GM19438 (cell line): ENCODE measurements at regions not wholly inside any gene's neighbourhood (a gene's known extent, or its start where the extent isn't known, plus 50 kb on each side); places are given as distances from the start of the nearest gene placed in this dataset.

Source experiments
- ATAC-seq: cut with Tn5 transposase; IDR thresholded peaks from one replicate; pipeline ENCODE4 v1.9.1; 2021; ENCODE audit warnings: low read depth; ENCODE audit not compliant: unreplicated experiment

- no peak for ATAC-seq
These were observed 146.8 kb upstream of the C14orf180 start for GRCh38 chr14:104432611-104433231.

GRCh38 chr14:104433401-104434213 lies 146.0 kb upstream of the C14orf180 start:
- no peak for ATAC-seq

- no peak for ATAC-seq
These were observed 145.1 kb upstream of the C14orf180 start for GRCh38 chr14:104434214-104435076.

GRCh38 chr14:104435147-104436046 lies 144.2 kb upstream of the C14orf180 start:
- no peak for ATAC-seq

DNA sequence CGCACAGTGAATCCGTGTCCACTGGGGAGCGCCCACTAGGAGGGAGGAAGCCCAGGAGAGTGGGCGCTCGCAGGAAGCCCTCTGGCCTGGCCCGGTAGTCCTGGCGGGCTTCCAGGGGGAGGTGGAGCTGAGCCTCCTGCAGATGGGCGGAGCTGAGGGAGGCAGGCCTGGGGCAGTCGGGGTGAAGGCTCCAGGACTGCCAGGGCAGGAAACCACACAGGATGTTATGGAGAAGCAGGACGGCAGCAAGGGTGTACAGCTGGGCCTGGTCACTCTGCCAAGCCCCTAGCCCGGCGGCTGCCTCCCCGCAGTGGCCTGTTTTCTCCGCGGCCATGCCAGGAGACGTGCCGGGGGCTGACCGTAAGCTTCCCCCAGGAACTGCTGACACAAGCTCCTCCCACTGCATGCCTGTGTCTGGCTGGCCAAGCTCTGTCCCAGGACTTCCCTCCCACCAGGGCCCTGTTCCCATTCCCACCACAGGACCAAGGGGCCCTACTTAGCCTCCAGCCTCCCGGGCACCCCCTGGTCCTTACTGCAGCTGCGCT lies 143.4 kb upstream of the C14orf180 start:
- ATAC-seq, result no peak

GRCh38 chr14:104436741-104437701 lies 142.5 kb upstream of the C14orf180 start:
- ATAC-seq, result no peak

- ATAC-seq, result no peak
These were observed 141.9 kb upstream of the C14orf180 start for GRCh38 chr14:104437703-104438102.

DNA sequence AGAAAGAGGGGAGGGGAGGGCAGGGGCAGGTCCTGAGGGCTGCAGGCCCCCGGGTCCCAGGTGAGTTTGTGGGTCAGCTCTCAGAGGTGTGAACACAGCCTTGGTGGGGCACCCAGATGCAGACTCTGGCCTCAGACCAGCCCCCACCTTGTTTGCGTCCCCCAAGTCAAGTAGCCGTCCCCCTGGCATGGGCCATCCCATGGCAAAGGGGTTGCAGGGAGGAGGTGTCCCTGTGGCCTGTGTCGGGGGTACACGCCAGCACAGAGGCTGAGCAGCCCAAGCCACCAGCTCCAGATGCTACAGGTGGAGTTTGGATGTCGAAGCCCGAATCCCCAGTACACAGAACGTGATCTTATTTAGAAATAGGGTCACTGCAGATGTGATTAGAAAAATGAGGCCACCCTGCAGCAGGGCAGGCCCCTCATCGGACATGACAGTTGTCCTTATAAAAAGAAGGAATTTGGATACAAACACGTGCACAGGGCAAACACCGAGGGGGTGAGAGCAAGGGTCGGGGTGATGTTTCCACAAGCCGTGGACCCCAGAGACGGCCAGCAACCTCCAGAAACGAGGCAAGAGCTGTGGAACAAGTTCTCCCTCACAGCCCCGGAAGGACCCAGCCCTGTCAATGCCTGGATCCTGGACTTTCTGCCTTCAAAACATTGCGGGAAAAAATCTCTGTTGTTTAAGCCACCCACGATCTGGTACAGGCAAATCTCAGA lies 141.2 kb upstream of the C14orf180 start:
- ATAC-seq, result no peak

- ATAC-seq, result no peak
These were observed 139.9 kb upstream of the C14orf180 start for GRCh38 chr14:104439625-104440024.

DNA sequence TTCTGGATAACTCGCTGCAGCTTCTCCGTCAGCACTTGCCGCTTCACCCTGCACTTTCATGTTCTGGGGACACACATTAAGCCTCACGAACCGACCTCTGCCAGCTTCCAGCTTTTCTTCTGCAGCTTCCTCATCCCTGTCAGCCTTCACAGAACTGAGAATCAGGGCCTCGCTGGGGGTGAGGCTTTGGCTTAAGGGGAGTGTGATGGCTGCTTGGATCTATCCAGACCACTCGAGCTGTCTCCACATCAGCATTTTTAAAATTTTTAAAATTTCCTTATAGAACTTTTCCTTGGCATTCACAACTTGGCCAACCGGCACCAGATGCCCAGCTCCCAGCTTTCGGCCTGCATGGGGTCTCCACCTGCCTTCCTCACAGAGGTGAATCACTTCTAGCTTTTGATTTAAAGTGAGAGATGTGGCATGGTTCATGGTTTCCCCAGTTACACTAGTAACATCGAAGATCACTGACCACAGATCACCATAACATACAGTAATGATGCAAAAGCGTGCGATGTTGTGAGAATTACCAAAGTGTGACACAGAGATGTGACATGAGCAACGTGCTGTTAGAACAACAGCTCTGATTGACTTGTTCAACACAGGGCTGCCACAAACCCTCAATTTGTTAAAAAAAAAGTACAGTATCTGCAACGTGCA lies 139.1 kb upstream of the C14orf180 start:
- no peak for ATAC-seq

DNA sequence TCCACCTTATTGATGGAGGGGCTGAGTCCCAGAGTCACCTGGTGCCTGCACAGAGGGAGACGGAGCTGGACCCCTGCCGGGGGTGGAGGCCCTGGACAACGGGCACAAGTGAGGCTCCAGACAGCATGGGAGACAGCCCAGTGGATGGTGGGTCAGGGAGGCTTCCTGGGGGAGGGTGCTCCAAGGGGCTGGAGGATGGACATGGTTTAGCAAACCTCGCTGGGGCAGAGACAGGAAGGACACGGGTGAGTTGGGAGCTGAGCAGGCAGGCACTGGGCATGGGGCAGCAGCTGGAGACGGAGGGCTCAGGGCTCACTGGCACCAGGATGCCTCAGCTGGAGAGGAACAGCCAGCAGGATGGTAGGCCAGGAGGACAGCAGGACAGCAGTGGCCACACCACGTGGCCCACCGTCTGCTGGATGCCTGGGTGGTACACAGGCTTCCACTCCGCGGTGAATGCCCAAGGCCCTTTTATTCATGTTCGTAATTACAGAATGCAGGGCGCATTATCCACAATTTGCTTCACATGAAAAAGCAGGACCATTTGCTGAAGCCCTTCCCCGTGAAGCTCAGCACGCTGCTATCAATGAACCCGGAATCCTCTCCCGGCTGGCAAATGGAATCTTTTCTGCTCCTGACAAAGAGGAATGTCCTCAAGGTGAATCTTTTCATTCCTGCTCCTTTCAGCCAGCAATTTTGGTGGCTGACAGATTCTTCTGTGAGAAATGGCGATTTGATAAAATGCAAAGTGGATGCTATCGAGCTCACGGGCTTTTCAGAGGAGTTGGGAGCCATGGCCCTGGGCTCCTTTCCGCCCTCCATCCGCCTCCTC lies 138.1 kb upstream of the C14orf180 start:
- no peak for ATAC-seq

GRCh38 chr14:104442107-104442551 lies 137.4 kb upstream of the C14orf180 start:
- ATAC-seq, result no peak

GRCh38 chr14:104442631-104443390 lies 136.8 kb upstream of the C14orf180 start:
- no peak for ATAC-seq

- ATAC-seq, result no peak
These were observed 136.0 kb upstream of the C14orf180 start for GRCh38 chr14:104443391-104444158.
